IMR-90 (cell line): ENCODE measurements at regions not wholly inside any gene's neighbourhood (a gene's known extent, or its start where the extent isn't known, plus 50 kb on each side); places are given as distances from the start of the nearest gene placed in this dataset.
A peak's percentile ranks its signal among the peaks of the same experiment; 100 is the strongest.

Experiments
- ATAC-seq: fragments of 200-7000 bp; cut with Tn5 transposase; 2 replicates; pipeline ENCODE4 v1.9.1; 2020; ENCODE audit warnings: low read depth, mild to moderate bottlenecking, moderate library complexity
- BruUV-seq: library from RNA; stranded (reverse); fragments of 400-500 nt; replicated peaks from 2 replicates; lab custom pipeline; 2021; lab: Mats Ljungman, UMichigan
- CTCF ChIA-PET: fragments of 300-600 bp; formaldehyde crosslinking; extraction: SDS; loops from one replicate; lab custom pipeline; 2021; ENCODE audit warnings: antibody characterized with exemption; lab: Yijun Ruan, JAX
- POLR2A ChIA-PET: fragments of 300-600 bp; sonication (Branson Sonifier 250); formaldehyde crosslinking; loops from one replicate; lab custom pipeline; 2022; ENCODE audit warnings: antibody characterized with exemption; ENCODE audit not compliant: unreplicated experiment; lab: Charles Lee
- DNase-seq: peaks from one replicate; pipeline ENCODE4 v3.0.0; 2013
- H2AFZ ChIP-seq: replicated peaks from 2 replicates; pipeline ENCODE3; 2013; ENCODE audit warnings: low read length, mild to moderate bottlenecking; ENCODE audit not compliant: poor library complexity
- H2AK5ac ChIP-seq: 2 replicates; pipeline ENCODE4 v1.6.1; 2013; ENCODE audit warnings: low read depth, low read length, inconsistent platforms
- H2AK9ac ChIP-seq: replicated peaks from 2 replicates; pipeline ENCODE3; 2013; ENCODE audit warnings: mild to moderate bottlenecking, low read depth, low read length, moderate library complexity; ENCODE audit not compliant: poor library complexity
- H2BK120ac ChIP-seq: 2 replicates; pipeline ENCODE4 v1.6.1; 2013; ENCODE audit warnings: low read depth, low read length, inconsistent platforms
- H2BK15ac ChIP-seq: 3 replicates; pipeline ENCODE4 v1.6.1; 2013; ENCODE audit warnings: low read depth, low read length, inconsistent platforms
- H2BK20ac ChIP-seq: 2 replicates; pipeline ENCODE4 v1.6.1; 2013; ENCODE audit warnings: low read depth, mild to moderate bottlenecking, inconsistent platforms, low read length, moderate library complexity
- H2BK5ac ChIP-seq: 2 replicates; pipeline ENCODE4 v1.6.1; 2013; ENCODE audit warnings: mild to moderate bottlenecking, low read depth, low read length, inconsistent platforms; ENCODE audit not compliant: poor library complexity, severe bottlenecking
- H3K14ac ChIP-seq: replicated peaks from 2 replicates; pipeline ENCODE4 v1.6.1; 2013; ENCODE audit warnings: low read depth, low read length, inconsistent platforms
- H3K18ac ChIP-seq: 2 replicates; pipeline ENCODE4 v1.6.1; 2013; ENCODE audit warnings: low read depth, low read length, control low read depth
- H3K23ac ChIP-seq: 2 replicates; pipeline ENCODE4 v1.6.1; 2013; ENCODE audit warnings: low read depth, low read length, inconsistent platforms
- H3K27ac ChIP-seq: 2 replicates; pipeline ENCODE4 v1.5.1; 2013; ENCODE audit warnings: mild to moderate bottlenecking, control low read depth, low read length; ENCODE audit not compliant: insufficient read depth
- H3K27me3 ChIP-seq: 2 replicates; pipeline ENCODE4 v1.6.1; 2013; ENCODE audit warnings: low read length; ENCODE audit not compliant: control insufficient read depth, insufficient read depth
- H3K36me3 ChIP-seq: 2 replicates; pipeline ENCODE4 v1.6.1; 2013; ENCODE audit warnings: low read length, mixed read lengths; ENCODE audit not compliant: control insufficient read depth, insufficient read depth
- H3K4ac ChIP-seq: 2 replicates; pipeline ENCODE4 v1.6.1; 2013; ENCODE audit warnings: low read depth, low read length, inconsistent platforms
- H3K4me1 ChIP-seq: 2 replicates; pipeline ENCODE4 v1.6.1; 2013; ENCODE audit warnings: low read length, mixed read lengths; ENCODE audit not compliant: control insufficient read depth, insufficient read depth
- H3K4me2 ChIP-seq: 2 replicates; pipeline ENCODE4 v1.6.1; 2013; ENCODE audit warnings: low read depth, mild to moderate bottlenecking, control low read depth, low read length, moderate library complexity
- H3K4me3 ChIP-seq: 2 replicates; pipeline ENCODE4 v1.5.1; 2013; ENCODE audit warnings: low read depth, mild to moderate bottlenecking, control low read depth, low read length, moderate library complexity; ENCODE audit not compliant: insufficient read depth
- H3K56ac ChIP-seq: 2 replicates; pipeline ENCODE4 v1.6.1; 2013; ENCODE audit warnings: low read length, inconsistent platforms; ENCODE audit not compliant: insufficient read depth; ENCODE audit errors: extremely low read depth
- H3K79me1 ChIP-seq, 2 experiments: 2 replicates each; pipeline ENCODE4 v1.6.1; 2013; ENCODE audit warnings: low read length in 2 of 2, inconsistent platforms in 1 of 2, low read depth in 1 of 2
- H3K9ac ChIP-seq: 2 replicates; pipeline ENCODE4 v1.6.1; 2013; ENCODE audit warnings: low read depth, low read length, control low read depth
- H3K9me1 ChIP-seq: 2 replicates; pipeline ENCODE4 v1.6.1; 2013; ENCODE audit warnings: low read length, inconsistent platforms; ENCODE audit not compliant: insufficient read depth
- H3K9me3 ChIP-seq: 2 replicates; pipeline ENCODE4 v1.6.1; 2013; ENCODE audit warnings: low read length; ENCODE audit not compliant: control insufficient read depth, insufficient read depth
- H4K20me1 ChIP-seq: 2 replicates; pipeline ENCODE4 v1.6.1; 2013; ENCODE audit warnings: low read length, inconsistent platforms; ENCODE audit not compliant: insufficient read depth
- H4K5ac ChIP-seq: 2 replicates; pipeline ENCODE4 v1.6.1; 2013; ENCODE audit warnings: mild to moderate bottlenecking, low read depth, low read length, control low read depth
- H4K8ac ChIP-seq, 2 experiments: 2 replicates each; pipeline ENCODE4 v1.6.1; 2013; ENCODE audit warnings: low read depth in 2 of 2, low read length in 2 of 2, control low read depth in 1 of 2, inconsistent platforms in 1 of 2
- H4K91ac ChIP-seq: 2 replicates; pipeline ENCODE4 v1.6.1; 2013; ENCODE audit warnings: low read depth, low read length, inconsistent platforms; ENCODE audit not compliant: insufficient read depth
- BHLHE40 ChIP-seq: fragments of 150-350 bp; IDR thresholded peaks from 2 replicates; pipeline ENCODE4 v1.6.1; 2016; ENCODE audit warnings: mild to moderate bottlenecking, low read depth, low read length
- CEBPB ChIP-seq: IDR thresholded peaks from 2 replicates; pipeline ENCODE4 v1.6.1; 2012; ENCODE audit warnings: low read depth, low read length, improper control_type of control experiment
- CTCF ChIP-seq: conservative IDR thresholded peaks from 2 replicates; pipeline ENCODE4 v1.5.1; 2012; ENCODE audit warnings: mild to moderate bottlenecking, low read depth, low read length, improper control_type of control experiment
- NFE2L2 ChIP-seq: fragments of 150-350 bp; IDR thresholded peaks from 2 replicates; pipeline ENCODE4 v1.6.1; 2016; ENCODE audit warnings: low read depth, mild to moderate bottlenecking, low read length
- SMC3 ChIP-seq: fragments of 150-350 bp; IDR thresholded peaks from 2 replicates; pipeline ENCODE4 v1.6.1; 2016; ENCODE audit warnings: low read depth, mild to moderate bottlenecking, antibody characterized with exemption, low read length, moderate library complexity
- WGBS, 2 experiments: methylation state at CpG; one replicate each; pipeline versions ENCODE4 v1.1.5 to v1.1.7; 2013; ENCODE audit warnings: missing lambda C conversion rate in 2 of 2; ENCODE audit not compliant: insufficient read length in 1 of 2; ENCODE audit errors: extremely low coverage in 2 of 2; 5-methylcytosine and 5-hydroxymethylcytosine counted together
- dilution Hi-C: fragments of 300-500 bp; cut with HindIII; formaldehyde crosslinking; loops from one replicate; pipeline ENCODE4 v1.14.3; 2018; ENCODE audit warnings: low sequenced_read_pairs; ENCODE audit not compliant: unreplicated experiment
- in situ Hi-C: fragments of 300-500 bp; cut with MboI; formaldehyde crosslinking; loops from 3 replicates; pipeline ENCODE4 v1.14.3; 2019; ENCODE audit warnings: low sequenced_read_pairs, inconsistent platforms, mixed read lengths
- intact Hi-C: fragments of 100-400 bp; cut with micrococcal nuclease; formaldehyde crosslinking; loops from 2 replicates; pipeline ENCODE4 v1.10.0; 2022

- BruUV-seq: no TSS peak
Observed at GRCh38 chr12:17077594-17077993, 471.6 kb upstream of the LMO3 start.

More at GRCh38 chr12:17077594-17077993, 471.6 kb upstream of the LMO3 start:
- no peak for DNase-seq
- dilution Hi-C loops (no loop called here), intact Hi-C loops (no loop called here), in situ Hi-C loops (no loop called here)
- no peak overlapping the region for H3K14ac ChIP-seq
- H3K4me1 ChIP-seq: no peaks in the 10 kb centered on the region
- no peak overlapping the region for H2AK9ac ChIP-seq
- H4K20me1 ChIP-seq: no peaks in the 10 kb centered on the region
- H4K91ac ChIP-seq: no peak overlapping the region
- no peak overlapping the region for H2BK5ac ChIP-seq
- H2BK15ac ChIP-seq: no peak overlapping the region
- H3K4me3 ChIP-seq: no peak overlapping the region
- no peak overlapping the region for H3K23ac ChIP-seq
- H3K18ac ChIP-seq: no peak overlapping the region
- H4K5ac ChIP-seq: no peak overlapping the region
- no peak overlapping the region for H3K9ac ChIP-seq
- no peaks in the 10 kb centered on the region for H3K27me3 ChIP-seq
- H3K4me2 ChIP-seq: no peak overlapping the region
- CTCF ChIA-PET: no interaction called here
- H2AK5ac ChIP-seq: no peak overlapping the region
- H3K79me1 ChIP-seq: no peaks in the 10 kb centered on the region
- H2BK20ac ChIP-seq: no peak overlapping the region
- no peaks in the 10 kb centered on the region for H3K36me3 ChIP-seq
- H2AFZ ChIP-seq: no peak overlapping the region
- H3K9me3 ChIP-seq: peaks cover 12% of the 10 kb centered on the region
- WGBS, 2 experiments: no CpG with 5 or more reads among the region's 3 CpGs
- H3K56ac ChIP-seq: no peak overlapping the region
- no peak overlapping the region for H2BK120ac ChIP-seq
- POLR2A ChIA-PET: no interaction called here
- no peak overlapping the region for H3K27ac ChIP-seq
- H3K4ac ChIP-seq: no peak overlapping the region
- ATAC-seq: no peak
- H4K8ac ChIP-seq: no peak overlapping the region
- H3K9me1 ChIP-seq: no peaks in the 10 kb centered on the region
- TF ChIP-seq CTCF: no peak
- TF ChIP-seq SMC3: no peak
- peak; percentile 70 for TF ChIP-seq CEBPB
- no peak for TF ChIP-seq BHLHE40
- TF ChIP-seq NFE2L2: no peak
